Upper lobe of left lung (tissue), 6 donors: ENCODE measurements at regions not wholly inside any gene's neighbourhood (a gene's known extent, or its start where the extent isn't known, plus 50 kb on each side); places are given as distances from the start of the nearest gene placed in this dataset.

Experiments
- ATAC-seq, 2 donors: fragments of 200-7000 bp; cut with Tn5 transposase; one replicate each; pipeline ENCODE4 v1.9.1; 2022; ENCODE audit warnings: mild to moderate bottlenecking in 2 of 2, moderate library complexity in 2 of 2; ENCODE audit not compliant: low FRiP score in 2 of 2
- DNase-seq, 2 donors: peaks; one replicate each; pipeline ENCODE4 v3.0.0-alpha.2; 2019 to 2020
- H3K27ac ChIP-seq, 4 donors: fragments of 200-600 bp; sonication (generic); one replicate each; pipeline ENCODE4 v1.5.1; 2016 to 2019
- H3K27me3 ChIP-seq, 4 donors: fragments of 200-600 bp; sonication (generic); one replicate each; pipeline ENCODE4 v1.5.1; 2017 to 2019
- H3K36me3 ChIP-seq, 4 donors: fragments of 200-600 bp; sonication (generic); one replicate each; pipeline ENCODE4 v1.5.1; 2016 to 2019
- H3K4me1 ChIP-seq, 4 donors: fragments of 200-600 bp; sonication (generic); one replicate each; pipeline ENCODE4 v1.5.1; 2018 to 2019
- H3K4me3 ChIP-seq, 4 donors: fragments of 200-600 bp; sonication (generic); one replicate each; pipeline ENCODE4 v1.5.1; 2017 to 2019; ENCODE audit warnings: mild to moderate bottlenecking in 2 of 4, moderate library complexity in 1 of 4
- H3K9me3 ChIP-seq, 4 donors: fragments of 200-600 bp; sonication (generic); one replicate each; pipeline ENCODE4 v1.5.1; 2018 to 2019
- EP300 ChIP-seq, 4 donors: sonication (generic); formaldehyde crosslinking; IDR thresholded peaks; one replicate each; pipeline ENCODE4 v1.5.1; 2017; ENCODE audit warnings: antibody characterized with exemption in 4 of 4, control low read depth in 2 of 4
- POLR2A ChIP-seq, 4 donors: fragments of 450-650 bp; IDR thresholded peaks; one replicate each; pipeline ENCODE4 v1.5.1; 2016 to 2017; ENCODE audit warnings: antibody characterized with exemption in 4 of 4, mild to moderate bottlenecking in 2 of 4
- POLR2AphosphoS5 ChIP-seq, 2 donors: sonication (generic); formaldehyde crosslinking; IDR thresholded peaks; one replicate each; pipeline ENCODE4 v1.5.1; 2017; ENCODE audit warnings: antibody characterized with exemption in 2 of 2
- WGBS, 2 donors: methylation state at CpG; one replicate each; pipeline ENCODE4 v1.1.5; 2017 to 2018; 5-methylcytosine and 5-hydroxymethylcytosine counted together
- TF ChIP-seq, protein P1 (sequence below), 6 experiments: fragments of 450-650 bp in 4 of 6; fragments of 200-600 bp in 2 of 6; sonication (generic) in 2 of 6; IDR thresholded peaks; one replicate each; pipeline ENCODE4 v1.5.1; 2016 to 2019; ENCODE audit warnings: antibody characterized with exemption in 6 of 6
- donor health status: DM: no; HTN: no; CAD: no; lungs with moderate emphysema.
- donor health status: DM: no; HTN: yes; CAD: no; lungs with severe emphysema.

DNA sequence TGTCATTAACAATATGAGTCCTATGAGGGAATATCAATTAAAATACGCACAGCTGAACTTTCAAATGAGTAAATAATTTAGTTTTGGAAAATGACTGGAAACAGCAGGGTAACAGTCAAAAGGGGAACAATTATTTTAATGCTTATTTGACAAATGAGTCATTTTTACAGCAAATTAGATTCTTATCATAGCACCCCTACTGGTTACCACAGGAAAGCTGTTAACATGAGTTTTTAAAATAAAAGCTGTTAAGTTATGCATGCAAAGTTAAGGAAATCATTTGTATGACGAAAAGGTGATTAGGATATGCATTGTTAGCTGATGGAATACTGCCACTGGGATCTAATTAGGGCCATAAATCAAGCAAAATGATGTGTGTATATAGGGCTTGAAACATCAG lies 435.1 kb upstream of the MEIS1 start:
- ATAC-seq (no peak), DNase-seq (no peak)
- no peak overlapping the region for H3K27ac ChIP-seq
- 39 to 66% methylated on average over 2 of the region's 2 CpGs for WGBS, 2 donors
- no peak overlapping the region for H3K4me3 ChIP-seq
- H3K4me1 ChIP-seq = peaks cover 0 to 14% (median 4%) of the 10 kb centered on the region in 4 donors
- no peaks in the 10 kb centered on the region for H3K9me3 ChIP-seq
- TF ChIP-seq POLR2A (IDR thresholded peaks at IDR 0.05) (no peak), EP300 (IDR thresholded peaks at IDR 0.05) (no peak), POLR2AphosphoS5 (IDR thresholded peaks at IDR 0.05) (no peak)
- TF ChIP-seq, protein P1, sequence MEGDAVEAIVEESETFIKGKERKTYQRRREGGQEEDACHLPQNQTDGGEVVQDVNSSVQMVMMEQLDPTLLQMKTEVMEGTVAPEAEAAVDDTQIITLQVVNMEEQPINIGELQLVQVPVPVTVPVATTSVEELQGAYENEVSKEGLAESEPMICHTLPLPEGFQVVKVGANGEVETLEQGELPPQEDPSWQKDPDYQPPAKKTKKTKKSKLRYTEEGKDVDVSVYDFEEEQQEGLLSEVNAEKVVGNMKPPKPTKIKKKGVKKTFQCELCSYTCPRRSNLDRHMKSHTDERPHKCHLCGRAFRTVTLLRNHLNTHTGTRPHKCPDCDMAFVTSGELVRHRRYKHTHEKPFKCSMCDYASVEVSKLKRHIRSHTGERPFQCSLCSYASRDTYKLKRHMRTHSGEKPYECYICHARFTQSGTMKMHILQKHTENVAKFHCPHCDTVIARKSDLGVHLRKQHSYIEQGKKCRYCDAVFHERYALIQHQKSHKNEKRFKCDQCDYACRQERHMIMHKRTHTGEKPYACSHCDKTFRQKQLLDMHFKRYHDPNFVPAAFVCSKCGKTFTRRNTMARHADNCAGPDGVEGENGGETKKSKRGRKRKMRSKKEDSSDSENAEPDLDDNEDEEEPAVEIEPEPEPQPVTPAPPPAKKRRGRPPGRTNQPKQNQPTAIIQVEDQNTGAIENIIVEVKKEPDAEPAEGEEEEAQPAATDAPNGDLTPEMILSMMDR (IDR thresholded peaks at IDR 0.05) = no peak
- no peaks in the 10 kb centered on the region for H3K27me3 ChIP-seq
- H3K36me3 ChIP-seq = no peaks in the 10 kb centered on the region

DNA sequence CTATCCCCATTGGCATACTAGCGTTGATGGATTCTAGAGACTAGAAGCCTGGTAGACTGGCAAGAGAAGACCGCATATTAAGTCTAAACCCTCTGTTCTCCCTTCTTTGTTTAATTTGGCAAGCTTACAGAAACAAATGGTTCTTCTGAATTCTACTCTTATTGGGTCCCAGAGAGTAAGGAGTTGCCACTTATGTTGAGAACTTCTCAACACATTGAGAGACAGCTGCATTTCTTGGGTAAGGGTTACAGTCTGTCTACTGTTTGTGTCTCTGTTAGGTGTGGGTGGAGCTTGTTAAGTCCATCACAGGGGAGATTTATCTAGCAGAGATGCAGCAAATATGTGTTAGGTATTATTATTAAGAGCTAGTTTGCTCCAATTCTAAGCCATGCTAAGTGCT lies 435.8 kb upstream of the MEIS1 start:
- WGBS, 2 donors = 74 to 87% methylated on average over 2 of the region's 2 CpGs

DNA sequence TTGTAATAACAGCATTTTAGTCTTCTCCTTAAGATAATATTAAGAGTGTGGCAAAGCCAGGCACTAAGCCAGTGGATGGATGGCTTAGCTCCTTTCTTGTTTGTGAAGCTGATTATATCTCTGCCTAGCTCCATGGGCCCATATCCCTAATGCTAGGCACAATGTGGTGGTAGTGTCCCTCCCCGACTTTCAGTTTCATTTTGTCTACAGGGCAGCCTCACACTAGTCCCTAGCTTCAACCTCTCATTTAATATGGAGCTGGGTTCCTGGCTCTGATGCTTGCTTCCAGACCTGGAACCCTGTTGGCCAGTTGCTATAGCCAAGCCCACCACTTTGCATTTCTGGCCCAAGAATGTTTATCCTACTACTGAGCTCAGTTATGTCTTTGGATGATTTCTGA lies 437.0 kb upstream of the MEIS1 start:
- Histone ChIP-seq H3K4me1 (peaks cover 0 to 14% (median 4%) of the 10 kb centered on the region in 4 donors), H3K9me3 (no peaks in the 10 kb centered on the region), H3K4me3 (no peak overlapping the region), H3K27me3 (no peaks in the 10 kb centered on the region), H3K36me3 (no peaks in the 10 kb centered on the region), H3K27ac (no peak overlapping the region)
- ATAC-seq (no peak), DNase-seq (no peak)
- 100% methylated on average over 1 of the region's 1 CpG; no CpG with 5 or more reads in 1 of the 2 donors for WGBS, 2 donors
- TF ChIP-seq POLR2AphosphoS5 (IDR thresholded peaks at IDR 0.05) (no peak), POLR2A (IDR thresholded peaks at IDR 0.05) (no peak), EP300 (IDR thresholded peaks at IDR 0.05) (no peak)
- TF ChIP-seq, protein P1 (IDR thresholded peaks at IDR 0.05) = no peak

More for the DNA sequence above, 435.8 kb upstream of the MEIS1 start:
- no peaks in the 10 kb centered on the region for H3K9me3 ChIP-seq
- H3K36me3 ChIP-seq = no peaks in the 10 kb centered on the region
- H3K27me3 ChIP-seq = no peaks in the 10 kb centered on the region
- H3K27ac ChIP-seq = no peak overlapping the region
- H3K4me3 ChIP-seq = no peak overlapping the region
- no peak for DNase-seq
- TF ChIP-seq POLR2A (IDR thresholded peaks at IDR 0.05) = no peak
- H3K4me1 ChIP-seq = peaks cover 0 to 14% (median 4%) of the 10 kb centered on the region in 4 donors
- no peak for ATAC-seq

DNA sequence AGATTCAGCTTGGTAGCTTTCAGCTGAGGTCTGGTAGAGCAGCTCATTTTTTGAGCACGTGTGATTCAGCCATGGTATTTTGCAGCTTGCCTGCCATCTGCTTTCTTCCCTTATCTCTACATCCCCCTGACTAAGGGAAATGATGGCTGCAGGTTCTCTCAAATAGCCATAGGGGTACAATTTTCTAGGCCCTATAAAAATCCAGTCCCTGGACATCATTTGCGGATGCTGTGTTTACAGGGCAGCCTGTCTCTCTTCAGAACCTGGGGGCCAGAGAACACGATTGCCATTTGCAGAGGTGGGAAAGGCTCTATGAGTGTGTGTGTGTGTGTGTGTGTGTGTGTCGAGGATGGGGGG lies 442.7 kb upstream of the MEIS1 start:
- no peak for TF ChIP-seq POLR2AphosphoS5 (IDR thresholded peaks at IDR 0.05)
- TF ChIP-seq, protein P1 (IDR thresholded peaks at IDR 0.05) = no peak
- TF ChIP-seq POLR2A (IDR thresholded peaks at IDR 0.05) = no peak
- TF ChIP-seq EP300 (IDR thresholded peaks at IDR 0.05) = no peak
- 67 to 83% methylated on average over 4 of the region's 4 CpGs for WGBS, 2 donors
- Histone ChIP-seq H3K4me1 (no peaks in the 10 kb centered on the region), H3K9me3 (no peaks in the 10 kb centered on the region), H3K4me3 (no peak overlapping the region), H3K27ac (no peak overlapping the region), H3K27me3 (no peaks in the 10 kb centered on the region), H3K36me3 (no peaks in the 10 kb centered on the region)
- ATAC-seq (no peak), DNase-seq (no peak)

DNA sequence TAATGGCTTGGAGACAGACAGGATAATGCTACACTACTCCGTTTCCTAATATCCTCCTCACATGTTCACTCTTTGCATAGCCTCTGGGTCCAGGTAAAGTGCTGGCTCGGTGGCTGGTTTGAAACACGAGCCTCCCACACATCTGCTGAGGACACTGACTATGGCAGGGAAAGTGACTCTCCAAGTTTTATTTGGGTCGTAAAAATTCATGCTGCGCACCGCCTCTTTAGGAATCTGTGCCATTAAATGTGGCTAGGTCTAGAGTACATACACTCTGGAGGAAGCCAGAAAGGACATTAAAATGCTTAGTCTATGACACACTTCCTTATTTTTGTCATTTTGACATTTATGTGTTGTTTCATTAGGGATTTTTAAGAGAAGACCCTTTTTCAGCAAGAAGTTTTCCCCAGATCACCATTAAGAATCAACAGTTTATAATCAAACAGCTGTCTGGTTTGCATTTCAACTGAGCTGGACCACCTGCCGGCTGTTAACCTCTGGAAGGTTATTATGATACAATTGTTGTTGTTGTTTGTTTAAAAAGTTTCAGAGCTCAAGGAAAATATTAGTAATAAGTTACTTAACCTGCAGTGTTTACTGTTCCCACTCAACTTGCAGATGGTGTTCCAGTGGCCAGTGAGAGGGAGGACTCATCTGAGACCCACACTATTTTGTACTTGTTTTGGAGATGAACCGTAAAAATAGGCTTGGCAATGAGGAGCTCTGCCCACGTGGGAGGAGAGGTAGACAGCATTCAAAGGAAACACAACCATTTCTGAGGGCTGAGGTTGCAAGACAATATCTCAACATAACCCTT lies 443.3 kb upstream of the MEIS1 start:
- Histone ChIP-seq H3K4me3 (no peak overlapping the region), H3K4me1 (no peaks in the 10 kb centered on the region), H3K27me3 (no peaks in the 10 kb centered on the region), H3K36me3 (no peaks in the 10 kb centered on the region), H3K9me3 (no peaks in the 10 kb centered on the region), H3K27ac (no peak overlapping the region)
- DNase-seq (no peak), ATAC-seq (no peak)
- TF ChIP-seq POLR2AphosphoS5 (IDR thresholded peaks at IDR 0.05) (no peak), POLR2A (IDR thresholded peaks at IDR 0.05) (no peak), EP300 (IDR thresholded peaks at IDR 0.05) (no peak)
- TF ChIP-seq, protein P1 (IDR thresholded peaks at IDR 0.05) = no peak
- 72% methylated on average over 9 of the region's 9 CpGs for WGBS, 2 donors
